GM18519 (cell line): ENCODE measurements at regions not wholly inside any gene's neighbourhood (a gene's known extent, or its start where the extent isn't known, plus 50 kb on each side); places are given as distances from the start of the nearest gene placed in this dataset.
"Not testable (repeated sequence)": the region's sequence is repeated elsewhere in the genome, so short reads cannot be mapped to it uniquely, and the experiment has no call there.

Experiments used
- ATAC-seq: cut with Tn5 transposase; IDR thresholded peaks from one replicate; pipeline ENCODE4 v1.9.1; 2021; ENCODE audit warnings: mild to moderate bottlenecking, moderate library complexity; ENCODE audit not compliant: unreplicated experiment, low FRiP score

- ATAC-seq, result not testable (repeated sequence)
Observed at GRCh38 chr6:73990609-73991238, 294.7 kb downstream of the CD109 start.

- no peak for ATAC-seq
Observed at GRCh38 chr6:73989428-73989827, 293.4 kb downstream of the CD109 start.

- ATAC-seq, result no peak
Observed at GRCh38 chr6:73985891-73986290, 289.9 kb downstream of the CD109 start.

- no peak for ATAC-seq
Observed at GRCh38 chr6:73984571-73985210, 288.7 kb downstream of the CD109 start.

GRCh38 chr6:73983367-73983766 is 287.4 kb downstream of the CD109 start:
- ATAC-seq, result no peak

GRCh38 chr6:73980096-73980495 is 284.1 kb downstream of the CD109 start:
- ATAC-seq, result no peak

- no peak for ATAC-seq
Observed at GRCh38 chr6:73978330-73978729, 282.3 kb downstream of the CD109 start.

- ATAC-seq, result not testable (repeated sequence)
Observed at GRCh38 chr6:73972518-73972917, 276.5 kb downstream of the CD109 start.

GRCh38 chr6:73969971-73970970 is 274.3 kb downstream of the CD109 start:
- ATAC-seq, result no peak

- no peak for ATAC-seq
Observed at GRCh38 chr6:73968221-73968757, 272.3 kb downstream of the CD109 start.

- no peak for ATAC-seq
Observed at GRCh38 chr6:73965539-73966029, 269.6 kb downstream of the CD109 start.

GRCh38 chr6:73964241-73964854 is 268.3 kb downstream of the CD109 start:
- ATAC-seq, result no peak

- ATAC-seq, result no peak
Observed at GRCh38 chr6:73962884-73963283, 266.9 kb downstream of the CD109 start.

GRCh38 chr6:73956305-73956704 is 260.3 kb downstream of the CD109 start:
- no peak for ATAC-seq

GRCh38 chr6:73955800-73956199 is 259.8 kb downstream of the CD109 start:
- ATAC-seq, result no peak

- no peak for ATAC-seq
Observed at GRCh38 chr6:73954881-73955280, 258.9 kb downstream of the CD109 start.

- ATAC-seq, result no peak
Observed at GRCh38 chr6:73951183-73951582, 255.2 kb downstream of the CD109 start.

- ATAC-seq, result no peak
Observed at GRCh38 chr6:73943930-73944652, 248.1 kb downstream of the CD109 start.

GRCh38 chr6:73943411-73943810 is 247.4 kb downstream of the CD109 start:
- ATAC-seq, result no peak
